GM23338 (cell line): ENCODE measurements at regions not wholly inside any gene's neighbourhood (a gene's known extent, or its start where the extent isn't known, plus 50 kb on each side); places are given as distances from the start of the nearest gene placed in this dataset.

Experiments used
- ATAC-seq: fragments of 200-7000 bp; cut with Tn5 transposase; 3 replicates; pipeline ENCODE4 v1.9.1; 2020
- DNase-seq: peaks from one replicate; pipeline ENCODE4 v3.0.0-alpha.2; 2015; ENCODE audit warnings: low spot score
- H2AFZ ChIP-seq: fragments of 200-600 bp; sonication (generic); 2 replicates; pipeline ENCODE4 v1.8.0; 2016; ENCODE audit warnings: antibody characterized with exemption, mild to moderate bottlenecking, moderate library complexity
- H3F3A ChIP-seq: fragments of 200-600 bp; sonication (generic); replicated peaks from 2 replicates; pipeline ENCODE4 v1.8.0; 2017; ENCODE audit warnings: antibody characterized with exemption, mixed run types, low read depth
- H3K27ac ChIP-seq: fragments of 200-600 bp; sonication (generic); 2 replicates; pipeline ENCODE4 v1.6.1; 2016; ENCODE audit warnings: low read depth
- H3K27me3 ChIP-seq: fragments of 200-600 bp; sonication (generic); 2 replicates; pipeline ENCODE4 v1.8.0; 2016; ENCODE audit warnings: mild to moderate bottlenecking, mixed run types, moderate library complexity; ENCODE audit not compliant: insufficient read depth
- H3K36me3 ChIP-seq: fragments of 200-600 bp; sonication (generic); 2 replicates; pipeline ENCODE4 v1.8.0; 2016; ENCODE audit warnings: mild to moderate bottlenecking; ENCODE audit not compliant: insufficient read depth
- H3K4me1 ChIP-seq: fragments of 200-600 bp; sonication (generic); 2 replicates; pipeline ENCODE4 v1.8.0; 2016; ENCODE audit warnings: mild to moderate bottlenecking, moderate library complexity; ENCODE audit not compliant: insufficient read depth
- H3K4me2 ChIP-seq: fragments of 200-600 bp; sonication (generic); 2 replicates; pipeline ENCODE4 v1.7.1; 2017; ENCODE audit warnings: mixed run types
- H3K4me3 ChIP-seq: fragments of 200-600 bp; sonication (generic); 2 replicates; pipeline ENCODE4 v1.6.1; 2016; ENCODE audit warnings: mixed run types
- H3K79me2 ChIP-seq: fragments of 200-600 bp; sonication (generic); replicated peaks from 2 replicates; pipeline ENCODE4 v1.8.0; 2017; ENCODE audit warnings: mild to moderate bottlenecking; ENCODE audit not compliant: insufficient read depth
- H3K9me2 ChIP-seq: fragments of 200-600 bp; sonication (generic); 2 replicates; pipeline ENCODE4 v1.8.0; 2017; ENCODE audit not compliant: insufficient read depth
- H4K20me1 ChIP-seq: fragments of 200-600 bp; sonication (generic); replicated peaks from 2 replicates; pipeline ENCODE4 v1.8.0; 2017; ENCODE audit warnings: mild to moderate bottlenecking; ENCODE audit not compliant: insufficient read depth
- H3K27ac Mint-ChIP-seq: 2 replicates; pipeline ENCODE4 v1.8.0; 2020; ENCODE audit warnings: inconsistent platforms, mild to moderate bottlenecking, moderate library complexity, mixed read lengths
- H3K27me3 Mint-ChIP-seq: 3 replicates; pipeline ENCODE4 v1.8.0; 2022; ENCODE audit warnings: low read depth, mild to moderate bottlenecking, moderate library complexity, mixed read lengths, inconsistent platforms; ENCODE audit not compliant: insufficient read depth, poor library complexity
- H3K36me3 Mint-ChIP-seq: 3 replicates; pipeline ENCODE4 v1.8.0; 2021; ENCODE audit warnings: low read depth, mild to moderate bottlenecking, inconsistent platforms, moderate library complexity, mixed read lengths
- H3K4me1 Mint-ChIP-seq: 3 replicates; pipeline ENCODE4 v1.8.0; 2020; ENCODE audit warnings: mild to moderate bottlenecking, inconsistent platforms, mixed read lengths
- H3K4me3 Mint-ChIP-seq: 3 replicates; pipeline ENCODE4 v1.8.0; 2021; ENCODE audit warnings: moderate library complexity, mild to moderate bottlenecking, inconsistent platforms, mixed read lengths
- H3K9me3 Mint-ChIP-seq: 3 replicates; pipeline ENCODE4 v1.8.0; 2020; ENCODE audit warnings: moderate library complexity, mild to moderate bottlenecking, inconsistent platforms, mixed read lengths
- EZH2phosphoT487 ChIP-seq: fragments of 200-600 bp; sonication (generic); IDR thresholded peaks from one replicate; pipeline ENCODE4 v1.8.1; 2018; ENCODE audit warnings: antibody characterized with exemption; ENCODE audit not compliant: unreplicated experiment
- NANOG ChIP-seq: IDR thresholded peaks from 2 replicates; pipeline ENCODE4 v1.6.1; 2016; ENCODE audit warnings: antibody characterized with exemption, borderline replicate concordance
- ZNF462 ChIP-seq: fragments of 250-450 bp; sonication (Bioruptor Pico); IDR thresholded peaks from 2 replicates; pipeline ENCODE4 v1.5.0; 2020; ENCODE audit warnings: mild to moderate bottlenecking, moderate library complexity

GRCh38 chr7:22669692-22670421, 57.1 kb upstream of the IL6 start (continued):
- no peak for TF ChIP-seq ZNF462 (CRISPR knock-in tag)
- no peak for TF ChIP-seq NANOG

GRCh38 chr7:22668971-22669401, 58.0 kb upstream of the IL6 start:
- DNase-seq (peak; percentile 67), ATAC-seq (peak; percentile 43)
- Histone ChIP-seq H3K79me2 (no peaks in the 10 kb centered on the region), H3K4me2 (peak overlapping the region; percentile 45), H3K27ac (peak overlapping the region; percentile 53), H3K27me3 (no peaks in the 10 kb centered on the region), H3F3A (no peaks in the 10 kb centered on the region), H3K36me3 (no peaks in the 10 kb centered on the region), H3K9me2 (0 out of 2 replicates have a peak, but pooled peaks cover 8% of the 10 kb centered on the region), H4K20me1 (no peaks in the 10 kb centered on the region), H3K4me1 (peaks cover 42% of the 10 kb centered on the region), H3K4me3 (no peak overlapping the region), H2AFZ (no peak overlapping the region)
- H3K9me3 Mint-ChIP-seq: no peaks in the 10 kb centered on the region; the same call in 2 of the 3 replicates
- H3K27ac Mint-ChIP-seq: no peak overlapping the region
- TF ChIP-seq ZNF462 (CRISPR knock-in tag) (0 out of 2 replicates have a peak, but pooled peaks have one; percentile 41), EZH2phosphoT487 (no peak)
- no peak overlapping the region for H3K4me3 Mint-ChIP-seq
- H3K4me1 Mint-ChIP-seq: peaks cover 59% of the 10 kb centered on the region
- H3K36me3 Mint-ChIP-seq: no peaks in the 10 kb centered on the region
- H3K27me3 Mint-ChIP-seq: peaks cover 9% of the 10 kb centered on the region
